GM23248 (cell line): ENCODE measurements at regions not wholly inside any gene's neighbourhood (a gene's known extent, or its start where the extent isn't known, plus 50 kb on each side); places are given as distances from the start of the nearest gene placed in this dataset.

Experiments used
- DNase-seq: peaks from one replicate; pipeline ENCODE4 v3.0.0-alpha.2; 2015
- H2AFZ ChIP-seq: fragments of 200-600 bp; sonication (generic); 2 replicates; pipeline ENCODE4 v1.6.1; 2016; ENCODE audit warnings: antibody characterized with exemption
- H3F3A ChIP-seq: fragments of 200-600 bp; sonication (generic); 2 replicates; pipeline ENCODE4 v1.6.1; 2016; ENCODE audit warnings: mild to moderate bottlenecking, antibody characterized with exemption, mixed run types; ENCODE audit not compliant: insufficient read depth
- H3K27ac ChIP-seq: fragments of 200-600 bp; sonication (generic); 2 replicates; pipeline ENCODE4 v1.5.1; 2016; ENCODE audit warnings: mild to moderate bottlenecking
- H3K27me3 ChIP-seq: fragments of 200-600 bp; sonication (generic); replicated peaks from 2 replicates; pipeline ENCODE4 v1.6.1; 2016; ENCODE audit warnings: mild to moderate bottlenecking; ENCODE audit not compliant: insufficient read depth
- H3K36me3 ChIP-seq: fragments of 200-600 bp; sonication (generic); 2 replicates; pipeline ENCODE4 v1.6.1; 2016; ENCODE audit warnings: low read depth, mild to moderate bottlenecking
- H3K4me1 ChIP-seq: fragments of 200-600 bp; sonication (generic); 2 replicates; pipeline ENCODE4 v1.6.1; 2016; ENCODE audit warnings: mild to moderate bottlenecking; ENCODE audit not compliant: insufficient read depth
- H3K4me2 ChIP-seq: fragments of 200-600 bp; sonication (generic); one replicate; pipeline ENCODE4 v1.6.1; 2016; ENCODE audit warnings: mild to moderate bottlenecking; ENCODE audit not compliant: unreplicated experiment
- H3K4me3 ChIP-seq: fragments of 200-600 bp; sonication (generic); 2 replicates; pipeline ENCODE4 v1.5.1; 2016; ENCODE audit warnings: mild to moderate bottlenecking
- H3K79me2 ChIP-seq: fragments of 200-600 bp; sonication (generic); 2 replicates; pipeline ENCODE4 v1.6.1; 2016; ENCODE audit warnings: mild to moderate bottlenecking; ENCODE audit not compliant: insufficient read depth
- H3K9ac ChIP-seq: fragments of 200-600 bp; sonication (generic); 2 replicates; pipeline ENCODE4 v1.6.1; 2016; ENCODE audit warnings: mild to moderate bottlenecking
- H3K9me2 ChIP-seq: fragments of 200-600 bp; sonication (generic); 2 replicates; pipeline ENCODE4 v1.6.1; 2016; ENCODE audit warnings: mixed run types, mild to moderate bottlenecking, moderate library complexity; ENCODE audit not compliant: insufficient read depth
- H3K9me3 ChIP-seq: fragments of 200-600 bp; sonication (generic); one replicate; pipeline ENCODE4 v1.6.1; 2017; ENCODE audit warnings: low read depth
- H4K20me1 ChIP-seq: fragments of 200-600 bp; sonication (generic); 2 replicates; pipeline ENCODE4 v1.6.0; 2016; ENCODE audit not compliant: insufficient read depth
- EZH2 ChIP-seq: fragments of 200-600 bp; sonication (generic); IDR thresholded peaks from 2 replicates; pipeline ENCODE4 v1.6.1; 2018; ENCODE audit warnings: antibody characterized with exemption, mild to moderate bottlenecking; ENCODE audit not compliant: insufficient read depth, poor library complexity, severe bottlenecking
- EZH2phosphoT487 ChIP-seq: fragments of 200-600 bp; sonication (generic); IDR thresholded peaks from 2 replicates; pipeline ENCODE4 v1.6.1; 2018; ENCODE audit warnings: antibody characterized with exemption, moderate library complexity, mild to moderate bottlenecking, low read depth; ENCODE audit not compliant: insufficient read depth
- WGBS, 2 experiments: methylation state at CpG; one replicate each; pipeline ENCODE4 v1.1.6; 2015 to 2017; ENCODE audit warnings: low lambda C conversion rate in 2 of 2, low coverage in 1 of 2; ENCODE audit errors: missing lambda C conversion rate in 2 of 2; 5-methylcytosine and 5-hydroxymethylcytosine counted together
- in situ Hi-C: fragments of 300-500 bp; cut with MboI; formaldehyde crosslinking; loops from 2 replicates; pipeline ENCODE4 v1.15.0; 2020

GRCh38 chrY:8804317-8804716 lies 532.9 kb upstream of the TSPY4 start:
- no peaks in the 10 kb centered on the region for H3K4me1 ChIP-seq
- H2AFZ ChIP-seq: no peak overlapping the region
- no peak for DNase-seq
- H3K36me3 ChIP-seq: no peaks in the 10 kb centered on the region
- no peak overlapping the region for H3K4me3 ChIP-seq
- no peak overlapping the region for H3K27ac ChIP-seq
- H3K9ac ChIP-seq: no peak overlapping the region
- no peaks in the 10 kb centered on the region for H4K20me1 ChIP-seq
- H3K9me2 ChIP-seq: no peaks in the 10 kb centered on the region
- no peaks in the 10 kb centered on the region for H3K9me3 ChIP-seq
- H3K27me3 ChIP-seq: no peaks in the 10 kb centered on the region
- H3F3A ChIP-seq: no peaks in the 10 kb centered on the region
- in situ Hi-C loops: no loop called here
- H3K4me2 ChIP-seq: no peak overlapping the region
- WGBS, 2 experiments: 45 to 63% methylated on average over 3 of the region's 3 CpGs
- TF ChIP-seq EZH2phosphoT487: no peak
- no peak for TF ChIP-seq EZH2
- H3K79me2 ChIP-seq: no peaks in the 10 kb centered on the region

- H3K27ac ChIP-seq: no peak overlapping the region
- WGBS, 2 experiments: 46 to 54% methylated on average over 4 to 5 of the region's 5 CpGs
- no peaks in the 10 kb centered on the region for H4K20me1 ChIP-seq
- no peak overlapping the region for H3K4me3 ChIP-seq
- H3K9me3 ChIP-seq: no peaks in the 10 kb centered on the region
- DNase-seq: peak; percentile 37
- H3K36me3 ChIP-seq: no peaks in the 10 kb centered on the region
- TF ChIP-seq EZH2: no peak
- TF ChIP-seq EZH2phosphoT487: no peak
- no peaks in the 10 kb centered on the region for H3F3A ChIP-seq
- H3K9ac ChIP-seq: no peak overlapping the region
- H3K4me2 ChIP-seq: no peak overlapping the region
- H3K79me2 ChIP-seq: no peaks in the 10 kb centered on the region
- no peaks in the 10 kb centered on the region for H3K27me3 ChIP-seq
- H2AFZ ChIP-seq: no peak overlapping the region
- in situ Hi-C loops: no loop called here
- H3K9me2 ChIP-seq: no peaks in the 10 kb centered on the region
- no peaks in the 10 kb centered on the region for H3K4me1 ChIP-seq
Observed at GRCh38 chrY:8807648-8808408, 529.4 kb upstream of the TSPY4 start.

GRCh38 chrY:8808611-8809010 lies 528.7 kb upstream of the TSPY4 start:
- H3K36me3 ChIP-seq: no peaks in the 10 kb centered on the region
- H3K9ac ChIP-seq: no peak overlapping the region
- no peaks in the 10 kb centered on the region for H4K20me1 ChIP-seq
- H3K9me3 ChIP-seq: no peaks in the 10 kb centered on the region
- no peak overlapping the region for H3K4me3 ChIP-seq
- in situ Hi-C loops: no loop called here
- no peak overlapping the region for H2AFZ ChIP-seq
- no peaks in the 10 kb centered on the region for H3F3A ChIP-seq
- H3K27me3 ChIP-seq: no peaks in the 10 kb centered on the region
- H3K9me2 ChIP-seq: no peaks in the 10 kb centered on the region
- peak; percentile 18 for DNase-seq
- no peak overlapping the region for H3K4me2 ChIP-seq
- H3K79me2 ChIP-seq: no peaks in the 10 kb centered on the region
- no peaks in the 10 kb centered on the region for H3K4me1 ChIP-seq
- TF ChIP-seq EZH2 (no peak), EZH2phosphoT487 (no peak)
- H3K27ac ChIP-seq: no peak overlapping the region
- 5% methylated on average over 3 of the region's 3 CpGs; no CpG with 5 or more reads in 1 of the 2 experiments for WGBS, 2 experiments

GRCh38 chrY:8809076-8809475 lies 528.2 kb upstream of the TSPY4 start:
- Histone ChIP-seq H3K4me2 (no peak overlapping the region), H3K27ac (no peak overlapping the region), H3F3A (no peaks in the 10 kb centered on the region), H3K9me3 (no peaks in the 10 kb centered on the region), H3K27me3 (no peaks in the 10 kb centered on the region), H3K9me2 (no peaks in the 10 kb centered on the region), H3K9ac (no peak overlapping the region), H4K20me1 (no peaks in the 10 kb centered on the region), H3K4me3 (no peak overlapping the region), H3K79me2 (no peaks in the 10 kb centered on the region), H2AFZ (no peak overlapping the region; the same call in 1 of the 2 replicates), H3K4me1 (no peaks in the 10 kb centered on the region), H3K36me3 (no peaks in the 10 kb centered on the region)
- peak; percentile 9 for DNase-seq
- in situ Hi-C loops: no loop called here
- 8% methylated on average over 2 of the region's 2 CpGs; no CpG with 5 or more reads in 1 of the 2 experiments for WGBS, 2 experiments
- TF ChIP-seq EZH2phosphoT487: no peak
- no peak for TF ChIP-seq EZH2
